GM12865 (cell line): ENCODE measurements at regions not wholly inside any gene's neighbourhood (a gene's known extent, or its start where the extent isn't known, plus 50 kb on each side); places are given as distances from the start of the nearest gene placed in this dataset.
A peak's percentile ranks its signal among the peaks of the same experiment; 100 is the strongest.

Source experiments
- DNase-seq: peaks from one replicate; pipeline ENCODE4 v3.0.0; 2010; ENCODE audit warnings: low read depth
- H3K4me3 ChIP-seq: 2 replicates; pipeline ENCODE4 v1.5.1; 2011; ENCODE audit warnings: mild to moderate bottlenecking, low read depth, low read length, control low read depth
- CTCF ChIP-seq: IDR thresholded peaks from 2 replicates; pipeline ENCODE4 v1.5.1; 2011; ENCODE audit warnings: low read length, control low read depth, low read depth, inconsistent platforms; ENCODE audit not compliant: insufficient read depth; ENCODE audit errors: missing control alignments

DNA sequence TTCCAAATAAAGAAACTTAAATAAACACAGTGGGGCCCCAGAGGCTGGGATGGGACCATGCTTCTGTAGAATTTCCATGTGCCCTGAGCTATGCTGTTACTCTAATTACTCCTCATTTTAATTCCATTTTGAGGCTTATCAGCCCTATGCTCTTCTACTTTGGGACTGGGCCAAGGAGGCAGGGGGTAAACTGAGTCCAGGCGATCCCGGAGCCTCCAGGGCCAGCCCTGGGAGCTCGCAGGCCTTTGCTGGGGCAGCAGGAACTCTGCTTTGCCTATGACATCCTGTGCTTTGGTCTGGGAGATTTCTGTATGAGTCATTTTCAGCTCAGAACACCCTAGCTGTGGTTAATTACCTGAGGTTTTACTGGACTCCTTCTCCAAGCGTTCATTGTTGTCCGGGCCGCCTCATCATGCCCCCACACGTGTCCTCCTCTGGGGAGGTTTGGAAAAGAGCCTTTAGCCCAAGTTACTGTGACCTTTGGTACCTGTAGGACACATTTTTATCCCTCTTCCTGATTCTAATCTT, 95.7 kb downstream of the RHOU start:
- no peak for TF ChIP-seq CTCF
- DNase-seq, result peak; percentile 61
- no peak overlapping the region for H3K4me3 ChIP-seq

- no peak overlapping the region for H3K4me3 ChIP-seq
- no peak for TF ChIP-seq CTCF
- DNase-seq, result no peak
Measured at GRCh38 chr1:228833911-228834688, 98.8 kb downstream of the RHOU start.

GRCh38 chr1:228835456-228835855, 100.2 kb downstream of the RHOU start:
- no peak for TF ChIP-seq CTCF
- H3K4me3 ChIP-seq, result no peak overlapping the region

GRCh38 chr1:228835911-228836310, 100.6 kb downstream of the RHOU start:
- H3K4me3 ChIP-seq, result no peak overlapping the region
- TF ChIP-seq CTCF, result no peak
- DNase-seq, result no peak

More at GRCh38 chr1:228835456-228835855, 100.2 kb downstream of the RHOU start:
- DNase-seq, result no peak

DNA sequence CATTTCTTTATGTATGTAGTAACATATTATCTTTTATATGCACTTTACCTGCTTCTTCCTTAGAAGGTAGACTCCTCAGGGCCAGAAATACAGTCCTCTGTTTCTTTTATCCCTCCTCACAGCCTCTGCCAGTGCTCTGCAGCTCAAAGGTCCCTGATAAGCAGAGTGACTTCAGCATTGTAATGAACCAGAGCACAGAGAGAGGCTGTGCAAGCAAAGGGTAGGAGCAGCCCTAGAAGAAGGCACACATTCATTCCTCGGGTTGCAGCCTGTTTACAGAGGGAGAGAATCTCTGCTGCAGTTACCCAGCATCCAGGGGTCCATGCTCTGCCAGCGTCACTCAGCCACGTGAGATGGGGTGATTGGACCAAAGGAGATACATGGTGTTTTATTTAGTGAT, 101.1 kb downstream of the RHOU start:
- DNase-seq, result no peak
- TF ChIP-seq CTCF, result no peak

GRCh38 chr1:228837032-228837431, 101.8 kb downstream of the RHOU start:
- no peak for DNase-seq
- H3K4me3 ChIP-seq, result no peak overlapping the region
- no peak for TF ChIP-seq CTCF

More for the DNA sequence above, 101.1 kb downstream of the RHOU start:
- no peak overlapping the region for H3K4me3 ChIP-seq
